GM12891 (cell line): ENCODE measurements at regions not wholly inside any gene's neighbourhood (a gene's known extent, or its start where the extent isn't known, plus 50 kb on each side); places are given as distances from the start of the nearest gene placed in this dataset.

Experiments used
- DNase-seq: peaks from one replicate; pipeline ENCODE4 v3.0.0; 2011; ENCODE audit warnings: low spot score; ENCODE audit not compliant: insufficient read length
- FAIRE-seq: peaks from 2 replicates; lab custom pipeline; 2011; peaks lifted over from hg19 to GRCh38; lab: Jason Lieb, UNC
- PAX5 ChIP-seq: IDR thresholded peaks from 2 replicates; pipeline ENCODE4 v1.6.1; 2011; ENCODE audit warnings: low read length, moderate library complexity, mild to moderate bottlenecking; ENCODE audit not compliant: insufficient read depth, severe bottlenecking
- POLR2A ChIP-seq: IDR thresholded peaks from 2 replicates; pipeline ENCODE4 v1.6.1; 2011; ENCODE audit warnings: low read depth, low read length, control low read depth
- POLR2AphosphoS5 ChIP-seq: IDR thresholded peaks from 2 replicates; pipeline ENCODE4 v1.6.1; 2011; ENCODE audit warnings: low read depth, low read length, control low read depth
- POU2F2 ChIP-seq: IDR thresholded peaks from 2 replicates; pipeline ENCODE4 v1.6.1; 2011; ENCODE audit warnings: low read depth, mild to moderate bottlenecking, control low read depth, low read length, moderate library complexity
- SPI1 ChIP-seq: IDR thresholded peaks from 2 replicates; pipeline ENCODE4 v1.6.1; 2011; ENCODE audit warnings: low read depth, low read length, control low read depth
- TAF1 ChIP-seq: IDR thresholded peaks from 2 replicates; pipeline ENCODE4 v1.6.1; 2011; ENCODE audit warnings: low read depth, low read length, control low read depth

DNA sequence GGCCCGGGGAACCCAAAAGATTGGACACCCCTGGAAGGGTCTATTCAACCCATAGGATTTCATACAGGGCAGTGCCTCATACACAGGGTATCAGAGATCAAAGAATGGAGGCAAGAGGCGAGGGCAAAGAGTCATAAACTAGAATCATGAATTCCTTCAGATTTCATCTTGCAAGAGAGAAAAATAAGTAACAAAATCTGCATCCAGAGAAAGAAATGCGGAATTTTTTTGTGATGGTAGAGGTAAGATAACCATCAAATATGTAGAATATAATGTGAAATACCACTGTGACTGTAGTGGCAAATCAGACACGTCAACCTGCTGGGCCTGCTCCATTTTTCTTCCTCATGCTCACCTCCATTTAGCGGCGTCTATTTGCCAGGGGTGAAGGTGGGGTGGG, 143.6 kb downstream of the SNX18 start:
- FAIRE-seq: no peak
- TF ChIP-seq POLR2A (no peak), TAF1 (no peak), POLR2AphosphoS5 (no peak), PAX5 (no peak), POU2F2 (no peak), SPI1 (no peak)
- no peak for DNase-seq

DNA sequence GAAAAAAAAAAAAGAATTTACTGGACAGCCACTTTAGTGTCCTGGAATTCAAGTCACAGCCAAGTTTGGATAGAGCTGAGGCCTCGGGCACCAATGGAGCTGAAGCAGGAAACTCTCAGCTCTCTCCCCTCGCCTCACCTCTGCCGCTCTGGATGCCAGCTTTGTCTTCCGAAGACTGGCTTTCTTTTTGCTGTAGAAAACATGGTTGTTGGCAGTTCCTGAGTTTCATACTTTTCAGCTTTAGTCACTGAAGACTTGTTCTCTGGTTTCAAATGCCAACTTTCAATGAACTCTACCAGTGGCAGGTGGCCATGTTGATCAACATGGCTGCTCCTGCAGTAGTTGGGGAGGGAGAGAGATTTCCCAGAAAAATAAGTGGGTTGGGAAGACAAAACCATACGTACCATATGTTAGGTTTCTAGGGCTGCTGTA, 142.2 kb downstream of the SNX18 start:
- DNase-seq (no peak), FAIRE-seq (no peak)
- TF ChIP-seq POLR2AphosphoS5: no peak
- TF ChIP-seq POU2F2: no peak
- no peak for TF ChIP-seq SPI1
- no peak for TF ChIP-seq POLR2A
- TF ChIP-seq TAF1: no peak
- no peak for TF ChIP-seq PAX5

GRCh38 chr5:54658010-54658409, 140.5 kb downstream of the SNX18 start:
- FAIRE-seq (no peak), DNase-seq (no peak)
- TF ChIP-seq TAF1 (no peak), PAX5 (no peak), POU2F2 (no peak), SPI1 (no peak)

DNA sequence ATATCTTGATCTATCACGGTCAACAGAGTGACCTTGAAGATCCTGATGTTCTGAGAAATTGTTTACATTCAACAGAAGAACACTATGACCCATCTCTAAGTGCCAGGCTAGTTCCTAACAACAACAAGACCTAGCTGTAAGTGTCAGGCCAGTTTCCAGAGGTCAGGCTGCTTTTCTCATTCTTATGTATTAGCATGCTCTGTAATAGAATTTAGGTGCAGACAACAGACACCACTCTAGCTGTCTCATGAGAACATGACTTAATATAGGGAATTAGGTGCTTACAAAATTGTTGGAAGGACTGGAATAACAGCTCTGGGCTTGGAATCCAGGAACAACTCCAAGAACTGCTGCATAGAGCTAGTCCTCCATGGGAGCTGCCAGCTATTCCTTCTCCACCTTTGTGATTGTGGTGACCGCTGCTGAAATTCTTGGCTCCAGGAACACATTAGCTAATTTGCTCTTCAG, 138.7 kb downstream of the SNX18 start:
- TF ChIP-seq POLR2AphosphoS5 (no peak), TAF1 (no peak), PAX5 (no peak), POLR2A (no peak), POU2F2 (no peak), SPI1 (no peak)
- DNase-seq: no peak
- no peak for FAIRE-seq

- no peak for DNase-seq
- TF ChIP-seq PAX5 (no peak), POLR2A (no peak), POU2F2 (no peak), SPI1 (no peak), POLR2AphosphoS5 (no peak), TAF1 (no peak)
- FAIRE-seq: no peak
Observed at GRCh38 chr5:54655761-54656160, 138.2 kb downstream of the SNX18 start.

- no peak for DNase-seq
- TF ChIP-seq POLR2AphosphoS5 (no peak), TAF1 (no peak), POLR2A (no peak), SPI1 (no peak), POU2F2 (no peak), PAX5 (no peak)
- no peak for FAIRE-seq
Observed at GRCh38 chr5:54655266-54655665, 137.7 kb downstream of the SNX18 start.

DNA sequence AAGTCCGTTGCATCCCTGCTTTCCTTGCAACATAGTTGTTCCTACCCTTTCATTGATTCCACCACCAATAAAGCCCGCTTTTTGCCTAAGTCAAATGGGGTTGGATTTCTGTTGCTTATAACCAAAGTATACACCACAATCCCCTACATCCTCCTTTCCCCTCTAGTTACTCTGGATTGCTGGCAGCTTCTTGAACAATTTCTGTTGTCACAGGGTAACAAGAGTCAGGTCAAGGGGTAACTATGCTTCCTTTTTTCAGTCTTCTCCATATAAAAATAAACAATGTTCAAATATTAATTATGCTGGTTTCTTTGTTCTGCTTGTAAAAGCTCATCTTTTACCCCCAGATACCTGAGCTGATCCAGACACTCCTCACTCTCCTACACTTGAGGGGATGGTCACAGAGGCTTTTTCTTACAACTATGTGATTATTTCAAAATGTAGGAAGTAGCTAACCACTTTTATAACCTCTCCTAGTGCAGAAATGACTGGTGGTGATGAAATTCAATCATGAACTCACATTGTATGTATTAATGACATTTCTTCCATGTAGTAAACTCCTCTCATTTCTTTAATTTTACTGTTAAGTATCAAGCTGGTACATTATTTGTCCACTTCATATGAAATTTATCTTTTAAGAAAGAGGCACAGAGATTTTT, 136.5 kb downstream of the SNX18 start:
- no peak for FAIRE-seq
- TF ChIP-seq POLR2A (no peak), POLR2AphosphoS5 (no peak), POU2F2 (no peak)
- no peak for DNase-seq

- TF ChIP-seq SPI1 (no peak), POLR2A (no peak), POU2F2 (no peak), PAX5 (no peak), POLR2AphosphoS5 (no peak), TAF1 (no peak)
- DNase-seq (no peak), FAIRE-seq (no peak)
Observed at GRCh38 chr5:54651482-54652076, 134.0 kb downstream of the SNX18 start.

DNA sequence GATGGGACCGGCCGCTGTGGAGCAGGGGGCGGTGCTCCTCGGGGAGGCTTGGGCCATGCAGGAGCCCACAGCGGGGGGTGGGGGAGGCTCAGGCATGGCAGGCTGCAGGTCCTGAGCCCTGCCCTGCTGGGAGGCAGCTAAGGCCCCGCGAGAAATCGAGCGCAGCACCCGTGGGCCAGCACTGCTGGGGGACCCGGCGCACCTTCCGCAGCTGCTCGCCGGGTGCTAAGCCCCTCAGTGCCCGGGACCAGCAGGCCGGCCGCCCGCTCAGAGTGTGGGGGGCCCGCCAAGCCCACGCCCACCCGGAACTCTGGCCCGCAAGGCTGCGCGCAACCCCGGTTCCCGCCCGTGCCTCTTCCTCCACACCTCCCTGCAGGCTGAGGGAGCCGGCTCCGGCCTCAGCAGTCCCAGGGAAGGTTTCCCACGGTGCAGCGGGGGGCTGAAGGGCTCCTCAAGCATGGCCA, 131.5 kb downstream of the SNX18 start:
- DNase-seq: no peak
- FAIRE-seq: no peak
- no peak for TF ChIP-seq SPI1
- no peak for TF ChIP-seq TAF1
- TF ChIP-seq PAX5: no peak
- no peak for TF ChIP-seq POLR2AphosphoS5

DNA sequence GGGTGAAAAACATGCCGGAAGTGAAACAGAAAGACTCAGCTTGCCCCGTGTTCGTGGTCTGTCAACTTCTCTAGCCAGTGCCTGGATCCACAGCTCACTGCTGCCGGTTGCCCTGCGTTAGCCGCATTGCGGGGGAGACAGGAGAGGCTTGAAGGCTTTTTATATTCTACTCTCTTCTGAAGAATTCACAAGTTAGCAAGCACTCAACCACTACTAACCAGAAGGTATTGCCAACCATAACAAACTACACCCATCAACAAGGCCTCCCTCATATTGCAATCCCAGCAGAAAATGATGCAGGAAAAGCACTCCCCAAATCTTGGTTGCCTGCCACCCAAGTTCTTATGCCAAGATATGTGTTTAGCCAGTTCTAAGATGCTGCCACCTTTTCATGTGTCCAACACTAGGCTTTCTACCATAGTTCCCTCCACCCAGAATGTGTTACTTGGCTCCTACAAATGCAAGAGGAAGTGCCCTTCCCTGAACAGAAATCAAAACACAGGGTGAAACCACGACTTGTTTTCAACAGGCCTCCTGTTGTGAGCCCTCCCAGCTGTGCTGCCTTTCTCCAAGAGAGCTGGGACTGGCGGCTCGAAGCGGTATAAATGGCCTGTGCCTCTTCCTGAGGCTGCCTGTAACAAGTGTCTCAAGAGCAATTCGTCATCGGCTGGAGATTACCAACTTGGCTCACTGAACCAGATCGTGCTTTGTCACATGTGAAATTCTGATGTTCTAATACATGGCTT, 129.0 kb downstream of the SNX18 start:
- DNase-seq: peak; percentile 49
- no peak for TF ChIP-seq POLR2AphosphoS5
- peak; percentile 84 for TF ChIP-seq SPI1
- peak; percentile 92 for FAIRE-seq
